H1 (cell line): ENCODE measurements at regions not wholly inside any gene's neighbourhood (a gene's known extent, or its start where the extent isn't known, plus 50 kb on each side); places are given as distances from the start of the nearest gene placed in this dataset.

Experiments
- CEBPB ChIP-seq: IDR thresholded peaks from 2 replicates; pipeline ENCODE4 v1.6.1; 2012; ENCODE audit warnings: low read depth, low read length
- CHD2 ChIP-seq: IDR thresholded peaks from 2 replicates; pipeline ENCODE4 v1.6.1; 2012; ENCODE audit warnings: low read length, improper control_type of control experiment
- EP300 ChIP-seq, 2 experiments: IDR thresholded peaks; 1 replicate in 1 of 2; 2 replicates in 1 of 2; pipeline ENCODE4 v1.6.1; 2011 to 2012; ENCODE audit warnings: low read depth in 2 of 2, low read length in 2 of 2, mild to moderate bottlenecking in 2 of 2, borderline replicate concordance in 1 of 2, inconsistent platforms in 1 of 2, moderate library complexity in 1 of 2
- RFX5 ChIP-seq: IDR thresholded peaks from 2 replicates; pipeline ENCODE4 v1.6.1; 2011; ENCODE audit warnings: low read depth, low read length, improper control_type of control experiment, borderline replicate concordance
- SIRT6 ChIP-seq: IDR thresholded peaks from one replicate; pipeline ENCODE4 v1.7.1; 2012; ENCODE audit warnings: low read length, inconsistent platforms
- SIX5 ChIP-seq: IDR thresholded peaks from 2 replicates; pipeline ENCODE4 v1.6.1; 2011; ENCODE audit warnings: mild to moderate bottlenecking, low read depth, low read length
- SUZ12 ChIP-seq: fragments of 200-600 bp; sonication (generic); IDR thresholded peaks from 2 replicates; pipeline ENCODE4 v1.6.1; 2012; ENCODE audit warnings: mild to moderate bottlenecking, inconsistent platforms, low read length, moderate library complexity, mixed read lengths
- TCF12 ChIP-seq: IDR thresholded peaks from 2 replicates; pipeline ENCODE4 v1.6.1; 2011; ENCODE audit warnings: low read depth, mild to moderate bottlenecking, low read length

- TF ChIP-seq CHD2 (no peak), RFX5 (no peak), TCF12 (no peak), SUZ12 (no peak), SIX5 (no peak), EP300 (IDR thresholded peaks at IDR 0.05; ENCODE audit: borderline replicate concordance in 1 of 2, low read depth in 2 of 2, low read length in 2 of 2) (no peak), CEBPB (no peak), SIRT6 (no peak)
Measured at GRCh38 chr18:1037776-1038175, 133.1 kb downstream of the ADCYAP1 start (continued).
